SK-N-SH (cell line): ENCODE measurements at regions not wholly inside any gene's neighbourhood (a gene's known extent, or its start where the extent isn't known, plus 50 kb on each side); places are given as distances from the start of the nearest gene placed in this dataset.

Experiments
- CTCF ChIA-PET: fragments of 300-600, 350-600 bp; formaldehyde crosslinking; extraction: SDS; loops from one replicate; lab custom pipeline; 2021; lab: Yijun Ruan, JAX
- POLR2A ChIA-PET: fragments of 350-600 bp; sonication (Branson Sonifier 250); formaldehyde crosslinking; extraction: SDS; loops from one replicate; lab custom pipeline; 2020; ENCODE audit warnings: antibody characterized with exemption, inconsistent platforms; lab: Yijun Ruan, JAX
- DNase-seq: peaks from one replicate; pipeline ENCODE4 v3.0.0; 2012
- H2AFZ ChIP-seq: fragments of 200-600 bp; sonication (generic); 2 replicates; pipeline ENCODE4 v1.8.1; 2016; ENCODE audit warnings: antibody characterized with exemption, mild to moderate bottlenecking, low read depth
- H3F3A ChIP-seq: fragments of 200-600 bp; sonication (generic); replicated peaks from 2 replicates; pipeline ENCODE3; 2016; ENCODE audit warnings: antibody characterized with exemption, mild to moderate bottlenecking; ENCODE audit not compliant: insufficient read depth
- H3K27ac ChIP-seq, 2 experiments: fragments of 200-500 bp in 1 of 2; fragments of 200-600 bp in 1 of 2; sonication (Bioruptor generic) in 1 of 2; sonication (generic), shearing (Covaris generic) in 1 of 2; 2 replicates each; pipeline versions ENCODE4 v1.5.1 to v1.6.1; 2014 to 2016; ENCODE audit warnings: low read depth in 2 of 2, inconsistent platforms in 1 of 2, low read length in 1 of 2, mild to moderate bottlenecking in 1 of 2, mixed read lengths in 1 of 2
- H3K27me3 ChIP-seq: fragments of 200-600 bp; sonication (generic), shearing (Covaris generic); 2 replicates; pipeline ENCODE4 v1.6.1; 2016; ENCODE audit warnings: mixed run types; ENCODE audit not compliant: insufficient read depth
- H3K36me3 ChIP-seq, 2 experiments: fragments of 200-500 bp in 1 of 2; fragments of 200-600 bp in 1 of 2; sonication (Bioruptor generic) in 1 of 2; sonication (generic) in 1 of 2; replicated peaks in 1 of 2; 2 replicates each; pipeline versions ENCODE3 to v1.5.1; 2014 to 2016; ENCODE audit warnings: low read length in 1 of 2, mild to moderate bottlenecking in 1 of 2; ENCODE audit not compliant: insufficient read depth in 2 of 2, control insufficient read depth in 1 of 2
- H3K4me1 ChIP-seq, 2 experiments: fragments of 200-500 bp in 1 of 2; fragments of 200-600 bp in 1 of 2; sonication (Bioruptor generic) in 1 of 2; sonication (generic), shearing (Covaris generic) in 1 of 2; 2 replicates each; pipeline versions ENCODE4 v1.5.1 to v1.6.1; 2014 to 2016; ENCODE audit warnings: low read depth in 1 of 2, low read length in 1 of 2, mixed run types in 1 of 2; ENCODE audit not compliant: insufficient read depth in 2 of 2, control insufficient read depth in 1 of 2
- H3K4me2 ChIP-seq: fragments of 200-600 bp; sonication (generic), shearing (Covaris generic); 2 replicates; pipeline ENCODE4 v1.6.1; 2017; ENCODE audit warnings: mixed run types
- H3K4me3 ChIP-seq, 2 experiments: fragments of 200-500 bp in 1 of 2; fragments of 200-600 bp in 1 of 2; sonication (Bioruptor generic) in 1 of 2; sonication (generic), shearing (Covaris generic) in 1 of 2; 2 replicates each; pipeline versions ENCODE4 v1.5.1 to v1.8.1; 2014 to 2016; ENCODE audit warnings: low read depth in 2 of 2, inconsistent platforms in 1 of 2, low read length in 1 of 2, mild to moderate bottlenecking in 1 of 2, mixed read lengths in 1 of 2, moderate library complexity in 1 of 2
- H3K79me2 ChIP-seq: fragments of 200-600 bp; sonication (generic); 2 replicates; pipeline ENCODE4 v1.8.1; 2017; ENCODE audit warnings: mild to moderate bottlenecking; ENCODE audit not compliant: insufficient read depth
- H3K9ac ChIP-seq: fragments of 200-600 bp; sonication (generic); 2 replicates; pipeline ENCODE4 v1.6.1; 2017; ENCODE audit warnings: mixed run types
- H3K9me2 ChIP-seq: fragments of 200-600 bp; sonication (generic); 2 replicates; pipeline ENCODE4 v1.6.1; 2017; ENCODE audit warnings: mixed run types
- H3K9me3 ChIP-seq: fragments of 200-600 bp; sonication (generic); 2 replicates; pipeline ENCODE4 v1.6.1; 2017; ENCODE audit warnings: mixed run types, mild to moderate bottlenecking, moderate library complexity
- H4K20me1 ChIP-seq: fragments of 200-600 bp; sonication (generic); 2 replicates; pipeline ENCODE4 v1.6.1; 2017; ENCODE audit warnings: mild to moderate bottlenecking, mixed run types; ENCODE audit not compliant: insufficient read depth
- CTCF ChIP-seq: fragments of 200-600 bp; sonication (generic); IDR thresholded peaks from 2 replicates; pipeline ENCODE4 v1.6.1; 2017; ENCODE audit warnings: antibody characterized with exemption, mild to moderate bottlenecking, moderate library complexity
- FOSL2 ChIP-seq: IDR thresholded peaks from 2 replicates; pipeline ENCODE4 v1.4.0; 2012; ENCODE audit warnings: low read depth, mild to moderate bottlenecking, moderate library complexity, borderline replicate concordance
- FOXJ3 ChIP-seq: sonication (generic); formaldehyde crosslinking; IDR thresholded peaks from 2 replicates; pipeline ENCODE4 v1.5.1; 2020; ENCODE audit warnings: mild to moderate bottlenecking, missing genetic modification reagents
- FOXM1 ChIP-seq: IDR thresholded peaks from 2 replicates; pipeline ENCODE4 v1.4.0; 2012; ENCODE audit warnings: low read depth, mild to moderate bottlenecking
- GATA2 ChIP-seq: sonication (generic); formaldehyde crosslinking; IDR thresholded peaks from 2 replicates; pipeline ENCODE4 v1.5.0; 2020; ENCODE audit warnings: mild to moderate bottlenecking, missing genetic modification reagents
- JUND ChIP-seq: IDR thresholded peaks from 2 replicates; pipeline ENCODE4 v1.4.0; 2012
- NFIC ChIP-seq: IDR thresholded peaks from 2 replicates; pipeline ENCODE4 v1.4.0; 2012; ENCODE audit warnings: borderline replicate concordance
- POLR2AphosphoS5 ChIP-seq: IDR thresholded peaks from 2 replicates; pipeline ENCODE4 v1.6.1; 2012; ENCODE audit warnings: low read depth, low read length
- RCOR1 ChIP-seq: fragments of 150-350 bp; IDR thresholded peaks from 2 replicates; pipeline ENCODE4 v1.6.1; 2017; ENCODE audit warnings: antibody characterized with exemption, low read length
- REST ChIP-seq: IDR thresholded peaks from 2 replicates; pipeline ENCODE4 v1.6.1; 2012; ENCODE audit warnings: mild to moderate bottlenecking, low read depth, low read length, moderate library complexity
- RXRA ChIP-seq: IDR thresholded peaks from 2 replicates; pipeline ENCODE4 v1.4.0; 2012; ENCODE audit warnings: low read depth, mild to moderate bottlenecking, borderline replicate concordance
- SIN3A ChIP-seq: IDR thresholded peaks from 2 replicates; pipeline ENCODE4 v1.6.1; 2012; ENCODE audit warnings: low read depth, mild to moderate bottlenecking, low read length, moderate library complexity, borderline replicate concordance
- SMC3 ChIP-seq: IDR thresholded peaks from 2 replicates; pipeline ENCODE4 v1.6.1; 2012; ENCODE audit warnings: low read depth, low read length, improper control_type of control experiment
- TAF1 ChIP-seq: IDR thresholded peaks from 2 replicates; pipeline ENCODE4 v1.6.1; 2012; ENCODE audit warnings: low read depth, mild to moderate bottlenecking, low read length, moderate library complexity, borderline replicate concordance
- TEAD4 ChIP-seq: IDR thresholded peaks from 2 replicates; pipeline ENCODE4 v1.4.0; 2012; ENCODE audit warnings: mild to moderate bottlenecking, borderline replicate concordance; ENCODE audit not compliant: insufficient read depth
- USF1 ChIP-seq: IDR thresholded peaks from 2 replicates; pipeline ENCODE4 v1.4.0; 2012; ENCODE audit warnings: low read depth, borderline replicate concordance
- YY1 ChIP-seq: IDR thresholded peaks from 2 replicates; pipeline ENCODE4 v1.4.0; 2012; ENCODE audit warnings: low read depth, mild to moderate bottlenecking
- WGBS: methylation state at CpG from one replicate; pipeline ENCODE4 v1.1.6; 2017; ENCODE audit warnings: low lambda C conversion rate; 5-methylcytosine and 5-hydroxymethylcytosine counted together

GRCh38 chr3:39593341-39593740 lies 125.9 kb downstream of the MOBP start:
- DNase-seq = no peak
- Histone ChIP-seq H3K27me3 (no peaks in the 10 kb centered on the region), H3K27ac (no peak overlapping the region), H3K9ac (no peak overlapping the region), H3K36me3 (no peaks in the 10 kb centered on the region), H3K4me3 (no peak overlapping the region), H4K20me1 (no peaks in the 10 kb centered on the region), H3K4me1 (no peaks in the 10 kb centered on the region)
- CTCF ChIA-PET = no interaction called here
- TF ChIP-seq CTCF = no peak
- no peak for TF ChIP-seq REST
- no peak for TF ChIP-seq NFIC
- TF ChIP-seq RCOR1 = no peak
- no peak for TF ChIP-seq SIN3A
- no peak for TF ChIP-seq RXRA
- no peak for TF ChIP-seq GATA2 (CRISPR knock-in tag)
- no peak for TF ChIP-seq YY1
- TF ChIP-seq FOXM1 = no peak
- no peak for TF ChIP-seq SMC3
- TF ChIP-seq USF1 = no peak
- no peak for TF ChIP-seq FOSL2
- TF ChIP-seq, all 33 proteins: peak for 0
- Histone ChIP-seq H3K9me2 (no peaks in the 10 kb centered on the region), H3K4me2 (no peak overlapping the region), H3K9me3 (no peaks in the 10 kb centered on the region), H3F3A (no peaks in the 10 kb centered on the region), H2AFZ (no peak overlapping the region), H3K79me2 (no peaks in the 10 kb centered on the region)
- POLR2A ChIA-PET = no interaction called here
- WGBS = 29% methylated on average over 3 of the region's 3 CpGs

- Histone ChIP-seq H2AFZ (no peak overlapping the region), H3K27ac (no peak overlapping the region), H3K36me3 (no peaks in the 10 kb centered on the region), H3K9me2 (no peaks in the 10 kb centered on the region), H3K4me2 (no peak overlapping the region), H3K4me3 (no peak overlapping the region), H3K9me3 (no peaks in the 10 kb centered on the region), H3K79me2 (no peaks in the 10 kb centered on the region), H3K9ac (no peak overlapping the region), H3K4me1 (peaks cover 0 to 2% of the 10 kb centered on the region in 2 experiments; a peak in 1 of 4 replicates), H3F3A (no peaks in the 10 kb centered on the region), H4K20me1 (no peaks in the 10 kb centered on the region), H3K27me3 (no peaks in the 10 kb centered on the region)
- no peak for DNase-seq
- WGBS = 28% methylated on average over 2 of the region's 2 CpGs
- POLR2A ChIA-PET = no interaction called here
- CTCF ChIA-PET = interaction anchor here (0.6 to 1.2 kb wide), 4 partner anchors 8 to 99 kb away, joined by 3 to 5 read pairs (median 3); no protein-coding TSS in a partner anchor
- TF ChIP-seq JUND = no peak
- no peak for TF ChIP-seq TAF1
- no peak for TF ChIP-seq POLR2AphosphoS5
- no peak for TF ChIP-seq RXRA
- no peak for TF ChIP-seq TEAD4
- no peak for TF ChIP-seq USF1
- no peak for TF ChIP-seq CTCF
- no peak for TF ChIP-seq SMC3
- no peak for TF ChIP-seq FOXJ3
Observed at GRCh38 chr3:39601241-39601640, 133.8 kb downstream of the MOBP start.
